RWPE1 (cell line): ENCODE measurements at regions not wholly inside any gene's neighbourhood (a gene's known extent, or its start where the extent isn't known, plus 50 kb on each side); places are given as distances from the start of the nearest gene placed in this dataset.

Experiments
- CTCF ChIA-PET: fragments of 350-600 bp; sonication (Branson Sonifier 250); formaldehyde crosslinking; extraction: SDS; loops from one replicate; lab custom pipeline; 2021; lab: Yijun Ruan, JAX
- POLR2A ChIA-PET: fragments of 400-600 bp; formaldehyde crosslinking; extraction: SDS; loops from one replicate; lab custom pipeline; 2020; ENCODE audit warnings: antibody characterized with exemption; ENCODE audit not compliant: low non-redundant PET; lab: Yijun Ruan, JAX
- DNase-seq: peaks from one replicate; pipeline ENCODE4 v3.0.0; 2012; ENCODE audit warnings: low spot score
- H3K27ac ChIP-seq: fragments of 450-650 bp; 2 replicates; pipeline ENCODE4 v1.5.1; 2017
- CTCF ChIP-seq: fragments of 450-650 bp; conservative IDR thresholded peaks from 2 replicates; pipeline ENCODE4 v1.5.1; 2017; ENCODE audit warnings: low read depth, mild to moderate bottlenecking

- H3K27ac ChIP-seq, result peak overlapping the region; percentile 85
- no peak for DNase-seq
- no peak for TF ChIP-seq CTCF
- ChIA-PET CTCF (no interaction called here), POLR2A (interaction anchor here (0.6 kb wide), 1 partner anchor 53 kb away, joined by 3 read pairs; the partner anchor contains the start of gene BZW1)
Measured at GRCh38 chr2:200758341-200758740, 53.4 kb upstream of the BZW1 start.

GRCh38 chr2:200761266-200761665, 50.4 kb upstream of the BZW1 start:
- H3K27ac ChIP-seq, result no peak overlapping the region
- ChIA-PET POLR2A (no interaction called here), CTCF (no interaction called here)
- DNase-seq, result no peak
- TF ChIP-seq CTCF, result no peak
